NCI-H187 treated with DMSO at 0.1 percent for 48 hours (cell line): ENCODE measurements at regions not wholly inside any gene's neighbourhood (a gene's known extent, or its start where the extent isn't known, plus 50 kb on each side); places are given as distances from the start of the nearest gene placed in this dataset.

ENCODE experiments used
- DNase-seq: peaks from one replicate; lab custom pipeline; 2025; lab: John Stamatoyannopoulos, UW

DNA sequence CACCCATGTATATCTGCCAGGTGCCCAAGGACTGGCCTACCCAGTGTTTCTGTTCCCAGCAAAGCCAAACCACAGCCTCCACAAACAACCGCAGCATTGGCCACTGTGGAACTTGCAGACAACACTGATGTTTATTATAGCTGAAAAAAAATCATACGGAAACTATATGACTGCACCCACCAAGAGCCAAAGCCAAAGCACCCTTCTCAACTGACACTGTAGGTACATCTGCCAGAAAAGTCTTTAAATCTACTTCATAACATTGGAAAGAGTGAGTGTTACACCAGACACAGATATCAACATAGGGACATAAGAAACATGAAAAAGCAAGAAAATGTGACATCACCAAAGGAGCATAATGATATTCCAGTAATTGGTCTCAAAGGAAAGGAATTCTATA is 428.0 kb downstream of the PSAT1 start:
- DNase-seq, result no peak

- DNase-seq, result no peak
These were observed 428.6 kb downstream of the PSAT1 start for GRCh38 chr9:78725503-78725902.

DNA sequence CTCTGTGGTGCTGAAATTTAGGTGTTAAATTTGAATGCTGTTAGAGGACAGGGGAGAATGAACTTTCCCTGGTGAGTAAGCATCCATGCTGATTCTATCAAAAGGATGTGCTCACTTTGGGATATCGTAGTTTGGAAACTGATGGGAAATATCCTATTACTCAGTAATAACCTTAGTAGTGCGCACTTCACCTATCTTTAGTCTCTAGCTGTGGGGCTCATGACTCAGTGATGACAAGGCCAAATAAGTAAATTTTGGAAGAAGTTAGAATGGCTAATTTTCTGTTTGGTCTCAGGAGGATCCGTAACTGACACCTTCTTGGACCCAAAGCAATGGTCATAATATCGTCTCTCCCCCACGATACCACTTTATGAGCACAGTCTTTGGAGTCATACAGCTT is 448.4 kb downstream of the PSAT1 start:
- no peak for DNase-seq

DNA sequence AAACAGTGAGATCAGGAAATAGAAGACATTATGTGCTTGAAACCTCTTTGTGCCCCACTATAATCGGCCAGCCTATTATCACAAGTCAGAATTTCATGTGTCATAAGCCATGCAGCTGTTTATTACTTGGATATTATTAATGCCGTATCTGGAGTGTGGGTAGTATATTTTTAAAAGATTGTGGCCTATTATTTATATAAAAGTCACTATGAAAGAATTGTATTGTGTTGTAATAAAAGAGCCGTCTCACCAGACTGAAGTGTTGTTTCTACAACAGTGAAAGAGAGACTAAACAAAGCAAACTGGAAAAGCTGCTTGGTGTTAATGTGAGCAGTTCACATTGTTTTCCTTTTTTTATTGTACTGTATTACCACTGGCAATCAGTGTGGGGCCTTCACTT is 449.1 kb downstream of the PSAT1 start:
- DNase-seq, result no peak

DNA sequence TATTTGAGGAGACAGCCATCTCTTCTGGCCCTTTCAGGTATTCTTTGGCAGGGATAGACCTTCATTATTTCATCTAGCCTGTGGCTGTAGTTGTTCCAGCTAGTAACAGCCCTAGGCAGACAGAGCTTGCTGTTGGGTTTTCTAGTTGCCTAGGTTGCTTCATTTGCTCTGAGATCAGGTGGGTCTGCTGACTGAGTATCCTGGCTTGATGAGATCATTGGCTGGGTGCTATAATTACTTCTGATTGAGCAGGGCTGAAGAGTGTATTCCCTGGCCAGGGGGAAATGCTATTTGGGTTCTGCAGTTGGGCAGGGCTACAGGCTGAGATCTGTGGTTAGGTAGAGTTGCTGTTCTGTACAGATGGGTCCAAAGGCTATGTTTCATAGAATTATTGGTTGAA is 456.1 kb downstream of the PSAT1 start:
- DNase-seq, result no peak

DNA sequence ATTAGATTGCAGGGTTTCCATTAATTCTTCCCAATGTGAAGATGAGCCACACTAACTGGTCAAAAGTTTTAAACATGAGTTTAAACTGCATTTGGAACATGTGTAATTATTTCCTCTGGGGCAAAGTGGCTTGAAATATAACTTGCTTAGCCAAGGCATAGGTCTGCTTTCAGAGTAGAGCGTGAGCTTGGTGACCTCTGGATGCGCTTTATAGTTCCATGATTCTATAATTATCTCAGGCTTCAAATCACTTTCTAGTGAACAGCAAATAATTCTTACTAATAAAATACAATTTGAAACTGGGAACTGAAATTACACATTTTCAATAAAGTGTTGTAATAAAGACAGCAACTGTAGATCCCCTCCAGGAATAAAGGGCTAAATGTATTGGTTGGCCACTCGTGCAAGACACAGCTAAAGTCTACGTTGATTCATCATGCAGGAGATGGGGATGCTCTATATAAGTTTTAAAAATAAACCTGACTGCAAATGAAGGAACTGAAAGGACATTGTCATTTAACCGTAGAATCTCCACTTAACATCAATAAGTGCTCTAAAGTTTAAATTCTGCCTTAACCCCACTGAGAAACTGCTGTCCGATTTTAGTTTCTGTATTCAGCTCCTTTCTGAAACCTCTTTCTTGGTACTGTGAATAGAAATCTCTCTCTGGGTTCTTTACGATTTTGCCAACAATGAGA is 460.0 kb downstream of the PSAT1 start:
- DNase-seq, result no peak

DNA sequence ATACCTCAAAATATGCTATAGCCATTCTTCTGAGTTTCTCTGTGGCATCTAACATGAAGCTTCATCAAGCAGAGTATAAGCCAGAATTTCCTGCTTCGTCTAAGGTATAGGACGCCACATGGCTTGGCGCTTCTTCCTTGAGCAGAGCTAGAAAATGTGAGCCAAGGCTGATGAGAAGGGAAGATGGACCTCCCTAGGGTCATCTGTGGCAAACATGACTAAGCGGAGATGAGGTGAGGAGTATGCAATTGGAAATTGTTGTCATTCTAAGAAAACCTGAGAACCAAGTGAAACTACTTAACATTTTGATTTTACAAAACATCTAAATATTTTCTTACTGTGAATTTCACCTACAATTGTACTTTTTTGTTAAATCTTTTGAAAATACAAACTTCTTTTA is 466.5 kb downstream of the PSAT1 start:
- DNase-seq, result no peak

GRCh38 chr9:78765861-78766260 is 468.9 kb downstream of the PSAT1 start:
- no peak for DNase-seq

GRCh38 chr9:78767490-78767889 is 470.6 kb downstream of the PSAT1 start:
- DNase-seq, result no peak

GRCh38 chr9:78769690-78770089 is 472.8 kb downstream of the PSAT1 start:
- no peak for DNase-seq

GRCh38 chr9:78775211-78775610 is 478.3 kb downstream of the PSAT1 start:
- no peak for DNase-seq

GRCh38 chr9:78775696-78776295 is 478.9 kb downstream of the PSAT1 start:
- no peak for DNase-seq

DNA sequence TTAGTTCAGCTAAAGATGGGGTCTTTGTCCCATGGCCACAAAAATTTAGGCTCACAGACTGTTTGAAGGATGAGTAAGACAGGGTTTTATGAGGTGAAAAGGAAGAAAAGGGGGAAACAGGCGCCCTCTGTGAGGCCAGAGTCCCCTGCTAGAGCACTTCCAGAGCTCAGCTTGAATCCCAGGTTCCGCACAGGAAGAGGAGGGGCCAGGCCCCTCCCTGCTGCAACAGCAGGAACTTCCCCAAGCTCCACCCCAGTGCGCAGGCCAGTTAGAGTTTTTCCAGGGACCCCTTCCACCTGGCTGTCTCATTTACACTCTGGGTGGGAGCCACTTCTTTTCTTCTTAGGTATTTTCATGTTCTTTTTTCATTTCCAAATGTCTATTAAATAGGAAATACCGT is 480.8 kb downstream of the PSAT1 start:
- DNase-seq, result no peak

DNA sequence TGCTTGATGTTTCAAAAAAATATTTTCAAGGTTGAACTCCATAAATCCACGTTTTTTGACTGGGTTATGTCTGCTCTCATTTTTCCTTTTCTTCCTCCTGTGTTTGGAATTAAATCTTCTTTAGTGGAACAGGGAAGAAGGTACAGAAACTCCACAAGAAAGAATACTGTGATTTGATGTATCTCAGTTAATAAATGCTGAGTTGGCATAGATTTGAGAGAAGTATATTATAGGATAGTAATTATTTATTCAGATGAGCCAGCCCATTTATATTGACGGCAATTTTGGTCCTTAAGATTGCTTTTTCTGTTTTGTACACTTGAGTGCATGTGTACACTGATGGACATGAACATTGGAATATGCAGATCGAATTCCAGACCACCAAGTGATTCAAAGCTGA is 481.4 kb downstream of the PSAT1 start:
- no peak for DNase-seq

DNA sequence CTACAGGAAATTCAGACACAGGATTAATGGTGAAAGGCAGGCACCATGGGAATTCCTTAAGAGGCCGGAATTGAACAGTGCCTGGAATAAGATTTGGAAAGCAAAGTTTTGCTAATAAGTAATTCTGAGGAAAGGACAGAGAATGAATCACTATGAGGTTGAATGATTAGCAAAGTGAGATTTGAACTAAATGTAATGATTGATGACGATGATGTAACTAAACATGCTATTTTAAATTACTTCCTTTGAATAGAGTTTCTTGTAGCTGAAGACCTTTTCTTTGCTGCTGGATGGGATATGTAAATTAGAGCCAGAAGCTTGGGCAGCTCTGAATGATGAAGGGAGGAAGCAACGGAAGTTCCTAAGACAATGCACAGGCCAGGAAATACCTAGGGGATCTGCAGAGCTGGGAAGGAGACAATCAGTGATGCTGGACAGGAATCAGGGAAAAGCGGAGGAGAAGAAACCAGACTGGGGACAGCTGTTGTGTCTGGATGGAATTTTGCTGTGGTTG is 482.0 kb downstream of the PSAT1 start:
- DNase-seq, result no peak

- DNase-seq, result no peak
These were observed 484.8 kb downstream of the PSAT1 start for GRCh38 chr9:78781681-78782080.

DNA sequence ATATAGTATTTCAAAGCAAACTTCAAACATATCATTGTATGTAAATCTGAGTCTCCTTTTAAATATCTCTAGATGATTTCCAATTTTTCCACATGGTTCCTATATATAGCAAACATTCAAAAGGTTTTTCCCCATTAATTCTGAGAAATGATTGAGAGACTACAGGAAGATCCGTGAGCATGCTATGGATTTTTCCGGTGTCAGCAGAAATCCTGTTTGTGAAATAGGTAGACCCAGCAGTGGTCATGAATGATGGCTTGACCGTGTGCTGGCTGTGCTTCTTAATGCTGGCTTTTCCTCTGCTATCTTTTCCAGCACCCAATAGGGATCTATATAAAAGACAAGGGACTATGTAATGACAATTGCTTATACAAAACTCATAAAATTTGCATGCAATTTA is 485.3 kb downstream of the PSAT1 start:
- no peak for DNase-seq

DNA sequence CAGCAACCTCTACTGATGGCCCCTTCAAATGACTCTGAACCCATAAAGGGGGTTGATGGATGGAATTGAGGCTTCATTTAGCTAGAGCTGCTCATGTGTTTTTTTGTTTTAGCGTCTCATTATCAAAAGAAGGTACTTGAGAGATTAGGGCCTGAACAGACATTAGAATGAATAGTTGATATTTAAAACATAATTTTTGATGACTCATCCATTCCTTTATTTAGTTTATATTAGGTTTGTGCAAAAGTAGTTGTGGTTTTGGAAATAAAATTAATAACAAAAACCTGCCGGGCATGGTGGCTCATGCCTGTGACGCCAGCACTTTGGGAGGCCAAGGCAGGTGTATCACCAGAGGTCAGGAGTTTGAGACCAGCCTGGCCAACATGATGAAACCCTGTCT is 485.9 kb downstream of the PSAT1 start:
- DNase-seq, result no peak

DNA sequence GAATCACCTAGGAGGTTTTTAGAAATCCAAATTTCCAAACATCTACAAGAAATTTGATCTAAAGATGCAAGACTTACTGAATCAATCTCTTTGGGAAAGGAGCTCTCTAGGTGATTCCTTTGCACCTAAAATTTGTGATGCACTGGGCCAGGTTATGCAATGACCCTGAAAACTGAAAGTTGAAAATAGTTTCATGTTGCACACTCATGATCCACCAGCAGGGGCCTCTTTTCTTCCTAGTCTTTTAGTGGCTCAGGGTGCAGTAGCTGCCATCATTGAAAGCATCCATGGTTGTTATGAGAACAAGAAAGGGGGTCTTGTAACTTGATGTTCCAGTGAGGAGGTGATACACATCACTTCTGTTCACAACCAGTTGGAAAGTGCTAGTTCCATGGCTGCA is 486.8 kb downstream of the PSAT1 start:
- no peak for DNase-seq

GRCh38 chr9:78786794-78787193 is 489.9 kb downstream of the PSAT1 start:
- DNase-seq, result no peak

- no peak for DNase-seq
These were observed 491.2 kb downstream of the PSAT1 start for GRCh38 chr9:78788101-78788500.

- DNase-seq, result no peak
These were observed 494.9 kb downstream of the PSAT1 start for GRCh38 chr9:78791779-78792178.

- DNase-seq, result no peak
These were observed 495.8 kb downstream of the PSAT1 start for GRCh38 chr9:78792745-78793144.

- DNase-seq, result no peak
These were observed 508.8 kb downstream of the PSAT1 start for GRCh38 chr9:78805771-78806170.
